HepG2 (cell line): ENCODE measurements at regions not wholly inside any gene's neighbourhood (a gene's known extent, or its start where the extent isn't known, plus 50 kb on each side); places are given as distances from the start of the nearest gene placed in this dataset.
A peak's percentile ranks its signal among the peaks of the same experiment; 100 is the strongest.
"Not testable (repeated sequence)": the region's sequence is repeated elsewhere in the genome, so short reads cannot be mapped to it uniquely, and the experiment has no call there.

Experiments
- ESRRA ChIP-seq: sonication (generic); formaldehyde crosslinking; IDR thresholded peaks from 2 replicates; pipeline ENCODE4 v1.5.1; 2020; ENCODE audit warnings: mild to moderate bottlenecking, low read depth, missing genetic modification reagents
- GABPA ChIP-seq, 2 experiments: IDR thresholded peaks; 2 replicates each; pipeline ENCODE4 v1.6.1; 2011 to 2016; ENCODE audit warnings: low read depth in 2 of 2, low read length in 1 of 2, missing biosample characterization in 1 of 2, missing genetic modification characterization in 1 of 2
- HMGXB4 ChIP-seq, 2 experiments: sonication (generic) in 1 of 2; formaldehyde crosslinking in 1 of 2; IDR thresholded peaks; 2 replicates each; pipeline versions ENCODE4 v1.4.0 to v1.6.1; 2018 to 2020; ENCODE audit warnings: missing genetic modification reagents in 2 of 2, borderline replicate concordance in 1 of 2, low read depth in 1 of 2, mild to moderate bottlenecking in 1 of 2, missing biosample characterization in 1 of 2
- KLF6 ChIP-seq: IDR thresholded peaks from 2 replicates; pipeline ENCODE4 v1.8.0; 2016; ENCODE audit warnings: missing biosample characterization, missing genetic modification reagents
- TAF1 ChIP-seq: sonication (generic); formaldehyde crosslinking; IDR thresholded peaks from 2 replicates; pipeline ENCODE4 v1.4.0; 2020; ENCODE audit warnings: missing genetic modification reagents
- THAP11 ChIP-seq: IDR thresholded peaks from 2 replicates; pipeline ENCODE4 v1.6.1; 2016; ENCODE audit warnings: missing biosample characterization, missing genetic modification reagents
- YY1 ChIP-seq: IDR thresholded peaks from 2 replicates; pipeline ENCODE4 v1.6.1; 2011; ENCODE audit warnings: low read length, low read depth, moderate library complexity, mild to moderate bottlenecking; ENCODE audit not compliant: insufficient read depth, insufficient replicate concordance
- ZBTB38 ChIP-seq: sonication (generic); formaldehyde crosslinking; IDR thresholded peaks from 2 replicates; pipeline ENCODE4 v1.5.1; 2020; ENCODE audit warnings: mild to moderate bottlenecking, missing genetic modification reagents
- ZBTB40 ChIP-seq, 2 experiments: fragments of 450-650 bp in 1 of 2; sonication (generic) in 1 of 2; formaldehyde crosslinking in 1 of 2; IDR thresholded peaks; 2 replicates each; pipeline versions ENCODE4 v1.6.1 to v1.8.0; 2016 to 2022; ENCODE audit warnings: antibody characterized with exemption in 1 of 2, mild to moderate bottlenecking in 1 of 2, missing genetic modification reagents in 1 of 2
- ZFY ChIP-seq: sonication (generic); formaldehyde crosslinking; IDR thresholded peaks from 2 replicates; pipeline ENCODE4 v1.4.0; 2020; ENCODE audit warnings: missing genetic modification reagents
- ZGPAT ChIP-seq: IDR thresholded peaks from 2 replicates; pipeline ENCODE4 v1.6.1; 2016; ENCODE audit warnings: mild to moderate bottlenecking
- ZNF605 ChIP-seq: sonication (generic); formaldehyde crosslinking; IDR thresholded peaks from 2 replicates; pipeline ENCODE4 v1.8.0; 2022; ENCODE audit warnings: mild to moderate bottlenecking, missing genetic modification reagents
- ZSCAN20 ChIP-seq: sonication (generic); formaldehyde crosslinking; IDR thresholded peaks from 2 replicates; pipeline ENCODE4 v1.4.0; 2020; ENCODE audit warnings: missing genetic modification reagents, mild to moderate bottlenecking, borderline replicate concordance
- ZSCAN25 ChIP-seq: sonication (generic); formaldehyde crosslinking; IDR thresholded peaks from 2 replicates; pipeline ENCODE4 v1.8.0; 2022; ENCODE audit warnings: mild to moderate bottlenecking, missing genetic modification reagents

- peak; percentile 40; the same call in 1 of the 2 replicates for TF ChIP-seq ZBTB40 (IDR thresholded peaks at IDR 0.05)
- TF ChIP-seq ZBTB40 (CRISPR knock-in tag; IDR thresholded peaks at IDR 0.05) = not testable (repeated sequence)
- TF ChIP-seq ZSCAN20 (CRISPR knock-in tag) = 0 out of 2 replicates have a peak, but pooled peaks have one; percentile 62
- TF ChIP-seq TAF1 = peak; percentile 70
- 0 out of 2 replicates have a peak, but pooled peaks have one; percentile 12 for TF ChIP-seq ESRRA (CRISPR knock-in tag)
- TF ChIP-seq ZGPAT = peak; percentile 70; the same call in 1 of the 2 replicates
- peak in 1 of 2 experiments; percentile 43; a peak in 1 of 4 replicates for TF ChIP-seq HMGXB4 (CRISPR knock-in tag; IDR thresholded peaks at IDR 0.05; ENCODE audit: borderline replicate concordance in 1 of 2, low read depth in 1 of 2)
- 0 out of 2 replicates have a peak, but pooled peaks have one; percentile 42 for TF ChIP-seq ZNF605 (CRISPR knock-in tag)
- TF ChIP-seq KLF6 (CRISPR knock-in tag) = 0 out of 2 replicates have a peak, but pooled peaks have one; percentile 29
- TF ChIP-seq ZFY (CRISPR knock-in tag) = peak; percentile 99
- TF ChIP-seq YY1 = peak; percentile 18
- peak; percentile 91 for TF ChIP-seq ZBTB38 (CRISPR knock-in tag)
- peak; percentile 98 for TF ChIP-seq THAP11 (CRISPR knock-in tag)
- 0 out of 2 replicates have a peak, but pooled peaks have one; percentile 46 for TF ChIP-seq ZSCAN25 (CRISPR knock-in tag)
- TF ChIP-seq GABPA (IDR thresholded peaks at IDR 0.05; ENCODE audit: low read depth, low read length) = peak; percentile 77
- TF ChIP-seq GABPA (CRISPR knock-in tag; IDR thresholded peaks at IDR 0.05; ENCODE audit: low read depth) = peak; percentile 94
Measured at GRCh38 chr20:30579824-30580438, 677.5 kb upstream of the DEFB115 start (continued).
